A549 (cell line): ENCODE measurements at regions not wholly inside any gene's neighbourhood (a gene's known extent, or its start where the extent isn't known, plus 50 kb on each side); places are given as distances from the start of the nearest gene placed in this dataset.

Experiments used
- CTCF ChIP-seq: fragments of >200 bp; sonication (Bioruptor Twin); formaldehyde crosslinking; IDR thresholded peaks from 3 replicates; pipeline ENCODE4 v1.5.1; 2016
- POLR2A ChIP-seq: IDR thresholded peaks from 2 replicates; pipeline ENCODE4 v1.6.1; 2012; ENCODE audit warnings: mild to moderate bottlenecking, low read length

GRCh38 chr10:36114913-36115312, 472.8 kb upstream of the FZD8 start:
- TF ChIP-seq CTCF (no peak), POLR2A (no peak)
